Motor neuron (in vitro differentiated cells): ENCODE measurements at regions not wholly inside any gene's neighbourhood (a gene's known extent, or its start where the extent isn't known, plus 50 kb on each side); places are given as distances from the start of the nearest gene placed in this dataset.

Experiments used
- ATAC-seq, 8 experiments: fragments of 200-7000 bp; cut with Tn5 transposase; replicated peaks in 6 of 8; 2 replicates each; pipeline ENCODE4 v1.8.0; 2021; ENCODE audit warnings: mild to moderate bottlenecking in 8 of 8, moderate library complexity in 8 of 8
- H3K27ac ChIP-seq, 2 donors: fragments of 250-450 bp; sonication (Bioruptor Pico); 2 replicates each; pipeline ENCODE4 v1.9.0; 2021; ENCODE audit warnings: antibody characterized with exemption in 2 of 2, mild to moderate bottlenecking in 2 of 2, moderate library complexity in 1 of 2
- H3K4me1 ChIP-seq, 2 donors: fragments of 250-450 bp; sonication (Bioruptor Pico); replicated peaks in 1 of 2; 2 replicates each; pipeline ENCODE4 v1.6.1; 2021; ENCODE audit warnings: antibody characterized with exemption in 2 of 2, mild to moderate bottlenecking in 2 of 2, moderate library complexity in 1 of 2
- H3K4me3 ChIP-seq, 5 donors: fragments of 250-450 bp; sonication (Bioruptor Pico); 2 replicates each; pipeline ENCODE4 v1.9.0; 2021; ENCODE audit warnings: antibody characterized with exemption in 5 of 5, mild to moderate bottlenecking in 5 of 5, moderate library complexity in 4 of 5
- WGBS, 10 experiments: fragments of 450-650 bp; shearing (Covaris generic); methylation state at CpG; one replicate each; pipeline ENCODE4 v1.0.0; 2022; 5-methylcytosine and 5-hydroxymethylcytosine counted together
- in situ Hi-C, 9 experiments: fragments of 400-800 bp; cut with MboI; loops; one replicate each; pipeline ENCODE4 v1.15.0; 2021; ENCODE audit warnings: low sequenced_read_pairs in 9 of 9, low pct_unique_long_range_greater_than_20kb in 2 of 9; ENCODE audit not compliant: unreplicated experiment in 9 of 9

- in situ Hi-C loops: no loop called here
- WGBS, 10 experiments: 0 to 100% (median 50%) methylated on average over 1 to 5 of the region's 5 CpGs; no CpG with 5 or more reads in 2 of the 10 experiments
- Histone ChIP-seq H3K4me3 (no peak overlapping the region), H3K4me1 (no peaks in the 10 kb centered on the region), H3K27ac (no peak overlapping the region)
- ATAC-seq: no peak
Measured at GRCh38 chr5:174251305-174252000, 205.9 kb downstream of the NSG2 start.

GRCh38 chr5:174252121-174252520 is 206.6 kb downstream of the NSG2 start:
- ATAC-seq: no peak
- H3K4me3 ChIP-seq: no peak overlapping the region
- in situ Hi-C loops: no loop called here
- WGBS, 10 experiments: 0 to 71% (median 0%) methylated on average over 1 of the region's 1 CpG; no CpG with 5 or more reads in 7 of the 10 experiments
- no peaks in the 10 kb centered on the region for H3K4me1 ChIP-seq
- no peak overlapping the region for H3K27ac ChIP-seq

- no peak for ATAC-seq
- in situ Hi-C loops: no loop called here
- no peak overlapping the region for H3K4me3 ChIP-seq
- 5 to 84% (median 64%) methylated on average over 2 to 7 of the region's 8 CpGs for WGBS, 10 experiments
- H3K4me1 ChIP-seq: no peaks in the 10 kb centered on the region
- no peak overlapping the region for H3K27ac ChIP-seq
Measured at GRCh38 chr5:174259696-174260420, 214.4 kb downstream of the NSG2 start.

- no CpG with 5 or more reads among the region's 1 CpG for WGBS, 10 experiments
- no peak overlapping the region for H3K27ac ChIP-seq
Measured at GRCh38 chr5:174271316-174271715, 225.8 kb downstream of the NSG2 start.

GRCh38 chr5:174272671-174273070 is 227.2 kb downstream of the NSG2 start:
- in situ Hi-C loops: no loop called here
- WGBS, 10 experiments: 57 to 83% methylated on average over 1 of the region's 2 CpGs; no CpG with 5 or more reads in 8 of the 10 experiments
- no peaks in the 10 kb centered on the region for H3K4me1 ChIP-seq
- no peak for ATAC-seq
- no peak overlapping the region for H3K27ac ChIP-seq
- no peak overlapping the region for H3K4me3 ChIP-seq

More at GRCh38 chr5:174271316-174271715, 225.8 kb downstream of the NSG2 start:
- Histone ChIP-seq H3K4me1 (no peaks in the 10 kb centered on the region), H3K4me3 (no peak overlapping the region)
- in situ Hi-C loops: no loop called here
- peak in 1 of 8 experiments; percentile 22 for ATAC-seq

GRCh38 chr5:174273325-174273724 is 227.8 kb downstream of the NSG2 start:
- no peak overlapping the region for H3K4me3 ChIP-seq
- in situ Hi-C loops: no loop called here
- no peaks in the 10 kb centered on the region for H3K4me1 ChIP-seq
- WGBS, 10 experiments: 25 to 100% (median 74%) methylated on average over 1 to 3 of the region's 4 CpGs; no CpG with 5 or more reads in 3 of the 10 experiments
- ATAC-seq: no peak
- H3K27ac ChIP-seq: no peak overlapping the region

GRCh38 chr5:174275959-174276358 is 230.5 kb downstream of the NSG2 start:
- in situ Hi-C loops: no loop called here
- Histone ChIP-seq H3K27ac (no peak overlapping the region), H3K4me1 (no peaks in the 10 kb centered on the region), H3K4me3 (no peak overlapping the region)
- WGBS, 10 experiments: 0 to 88% (median 50%) methylated on average over 1 to 2 of the region's 2 CpGs; no CpG with 5 or more reads in 3 of the 10 experiments
- ATAC-seq: no peak

- Histone ChIP-seq H3K27ac (no peak overlapping the region), H3K4me1 (peaks cover 0 to 3% of the 10 kb centered on the region in 2 donors), H3K4me3 (no peak overlapping the region)
- in situ Hi-C loops: no loop called here
- no peak for ATAC-seq
- WGBS, 10 experiments: 0 to 78% (median 46%) methylated on average over 1 to 4 of the region's 4 CpGs; no CpG with 5 or more reads in 2 of the 10 experiments
Measured at GRCh38 chr5:174281089-174281760, 235.7 kb downstream of the NSG2 start.

GRCh38 chr5:174281855-174282254 is 236.3 kb downstream of the NSG2 start:
- no peak for ATAC-seq
- H3K4me1 ChIP-seq: peaks cover 0 to 3% of the 10 kb centered on the region in 2 donors
- no peak overlapping the region for H3K27ac ChIP-seq
- in situ Hi-C loops: no loop called here
- 0 to 89% (median 67%) methylated on average over 1 to 5 of the region's 5 CpGs; no CpG with 5 or more reads in 1 of the 10 experiments for WGBS, 10 experiments
- no peak overlapping the region for H3K4me3 ChIP-seq

GRCh38 chr5:174282391-174282790 is 236.9 kb downstream of the NSG2 start:
- H3K4me1 ChIP-seq: peaks cover 0 to 3% of the 10 kb centered on the region in 2 donors
- in situ Hi-C loops: no loop called here
- 50 to 83% (median 65%) methylated on average over 1 to 2 of the region's 5 CpGs; no CpG with 5 or more reads in 6 of the 10 experiments for WGBS, 10 experiments
- H3K27ac ChIP-seq: no peak overlapping the region
- H3K4me3 ChIP-seq: no peak overlapping the region
- no peak for ATAC-seq

- Histone ChIP-seq H3K27ac (no peak overlapping the region), H3K4me3 (no peak overlapping the region), H3K4me1 (peaks cover 0 to 3% of the 10 kb centered on the region in 2 donors)
- in situ Hi-C loops: no loop called here
- ATAC-seq: peak in 1 of 8 experiments; percentile 11
- WGBS, 10 experiments: 7 to 100% (median 80%) methylated on average over 1 to 8 of the region's 9 CpGs
Measured at GRCh38 chr5:174283211-174284005, 237.9 kb downstream of the NSG2 start.

- WGBS, 10 experiments: 0 to 90% (median 46%) methylated on average over 1 to 5 of the region's 5 CpGs; no CpG with 5 or more reads in 2 of the 10 experiments
- ATAC-seq: no peak
- in situ Hi-C loops: no loop called here
Measured at GRCh38 chr5:174284873-174285272, 239.4 kb downstream of the NSG2 start.

More at GRCh38 chr5:174284873-174285272, 239.4 kb downstream of the NSG2 start:
- no peak overlapping the region for H3K27ac ChIP-seq
- peaks cover 0 to 3% of the 10 kb centered on the region in 2 donors for H3K4me1 ChIP-seq
- H3K4me3 ChIP-seq: no peak overlapping the region
